H9 (cell line): ENCODE measurements at regions not wholly inside any gene's neighbourhood (a gene's known extent, or its start where the extent isn't known, plus 50 kb on each side); places are given as distances from the start of the nearest gene placed in this dataset.

Experiments used
- DNase-seq: peaks from one replicate; pipeline ENCODE4 v3.0.0-alpha.2; 2017
- H2AFZ ChIP-seq: one replicate; pipeline ENCODE4 v1.6.1; 2013; ENCODE audit warnings: mild to moderate bottlenecking, low read length, control low read depth, moderate library complexity
- H2AK5ac ChIP-seq: 2 replicates; pipeline ENCODE4 v1.6.1; 2013; ENCODE audit warnings: low read length, control low read depth, mixed read lengths; ENCODE audit not compliant: insufficient read length
- H2BK120ac ChIP-seq: one replicate; pipeline ENCODE4 v1.6.1; 2013; ENCODE audit warnings: low read depth, mild to moderate bottlenecking, low read length, control low read depth, inconsistent platforms; ENCODE audit not compliant: poor library complexity, severe bottlenecking
- H2BK12ac ChIP-seq: 2 replicates; pipeline ENCODE4 v1.6.1; 2013; ENCODE audit warnings: low read length, control low read depth, mixed read lengths, low read depth; ENCODE audit not compliant: insufficient read length
- H2BK15ac ChIP-seq: 2 replicates; pipeline ENCODE4 v1.6.1; 2013; ENCODE audit warnings: low read depth, low read length, control low read depth
- H2BK20ac ChIP-seq: one replicate; pipeline ENCODE4 v1.6.1; 2013; ENCODE audit warnings: low read depth, mild to moderate bottlenecking, low read length, control low read depth, inconsistent platforms; ENCODE audit not compliant: poor library complexity, severe bottlenecking
- H2BK5ac ChIP-seq: 2 replicates; pipeline ENCODE4 v1.6.1; 2013; ENCODE audit warnings: low read length, control low read depth, mixed read lengths; ENCODE audit not compliant: insufficient read length
- H3K14ac ChIP-seq: 2 replicates; pipeline ENCODE4 v1.6.1; 2013; ENCODE audit warnings: low read length, control low read depth; ENCODE audit not compliant: insufficient read depth
- H3K18ac ChIP-seq: 2 replicates; pipeline ENCODE4 v1.6.1; 2013; ENCODE audit warnings: low read depth, mild to moderate bottlenecking, mixed read lengths, low read length, control low read depth; ENCODE audit not compliant: insufficient read length
- H3K23ac ChIP-seq: 2 replicates; pipeline ENCODE4 v1.6.1; 2013; ENCODE audit warnings: low read length, control low read depth, mixed read lengths, low read depth; ENCODE audit not compliant: insufficient read length
- H3K23me2 ChIP-seq: 2 replicates; pipeline ENCODE4 v1.6.1; 2013; ENCODE audit warnings: low read depth, mild to moderate bottlenecking, mixed read lengths, low read length, control low read depth; ENCODE audit not compliant: insufficient read length, poor library complexity, severe bottlenecking
- H3K27ac ChIP-seq: 2 replicates; pipeline ENCODE4 v1.5.1; 2013; ENCODE audit warnings: low read length, control low read depth, mixed read lengths, low read depth; ENCODE audit not compliant: insufficient read length
- H3K27me3 ChIP-seq: 2 replicates; pipeline ENCODE4 v1.6.1; 2013; ENCODE audit warnings: low read length, control low read depth, inconsistent platforms; ENCODE audit not compliant: insufficient read depth
- H3K4ac ChIP-seq: 2 replicates; pipeline ENCODE4 v1.6.1; 2013; ENCODE audit warnings: low read depth, mild to moderate bottlenecking, control low read depth, inconsistent platforms, low read length, moderate library complexity
- H3K4me1 ChIP-seq: 2 replicates; pipeline ENCODE4 v1.6.1; 2013; ENCODE audit warnings: low read length, control low read depth, inconsistent platforms; ENCODE audit not compliant: insufficient read depth
- H3K4me2 ChIP-seq: 2 replicates; pipeline ENCODE4 v1.6.1; 2013; ENCODE audit warnings: low read length, control low read depth, mixed read lengths; ENCODE audit not compliant: insufficient read length, insufficient read depth
- H3K56ac ChIP-seq: 2 replicates; pipeline ENCODE4 v1.6.1; 2013; ENCODE audit warnings: low read depth, mild to moderate bottlenecking, mixed read lengths, low read length, control low read depth; ENCODE audit not compliant: insufficient read length
- H3K79me1 ChIP-seq: 2 replicates; pipeline ENCODE4 v1.6.1; 2013; ENCODE audit warnings: low read depth, mild to moderate bottlenecking, moderate library complexity, low read length, control low read depth, inconsistent platforms; ENCODE audit not compliant: insufficient read depth, poor library complexity, severe bottlenecking
- H3K79me2 ChIP-seq: 2 replicates; pipeline ENCODE4 v1.6.1; 2013; ENCODE audit warnings: low read length, control low read depth, inconsistent platforms; ENCODE audit not compliant: insufficient read depth
- H3K9ac ChIP-seq: 2 replicates; pipeline ENCODE4 v1.6.1; 2013; ENCODE audit warnings: low read length, control low read depth, mixed read lengths; ENCODE audit not compliant: insufficient read length; ENCODE audit errors: extremely low read depth
- H3K9me3 ChIP-seq: one replicate; pipeline ENCODE4 v1.6.1; 2013; ENCODE audit warnings: low read depth, low read length, inconsistent platforms; ENCODE audit not compliant: control insufficient read depth
- H3T11ph ChIP-seq: one replicate; pipeline ENCODE4 v1.6.1; 2013; ENCODE audit warnings: mild to moderate bottlenecking, low read length, control low read depth, inconsistent platforms
- H4K20me1 ChIP-seq: one replicate; pipeline ENCODE4 v1.6.1; 2013; ENCODE audit not compliant: control insufficient read depth, insufficient read length, insufficient read depth
- H4K5ac ChIP-seq: 2 replicates; pipeline ENCODE4 v1.6.1; 2013; ENCODE audit warnings: low read depth, mild to moderate bottlenecking, mixed read lengths, low read length, control low read depth; ENCODE audit not compliant: insufficient read length
- H4K8ac ChIP-seq: replicated peaks from 2 replicates; pipeline ENCODE4 v1.6.1; 2013; ENCODE audit warnings: low read length, control low read depth, mixed read lengths, low read depth; ENCODE audit not compliant: insufficient read length
- H4K91ac ChIP-seq: 2 replicates; pipeline ENCODE4 v1.6.1; 2013; ENCODE audit warnings: low read depth, mild to moderate bottlenecking, moderate library complexity, mixed read lengths, low read length, control low read depth; ENCODE audit not compliant: insufficient read length
- H3K27ac Mint-ChIP-seq, 3 experiments: 2 replicates in 2 of 3; 3 replicates in 1 of 3; pipeline ENCODE4 v1.8.0; 2020 to 2021; ENCODE audit warnings: mixed read lengths in 3 of 3, mild to moderate bottlenecking in 1 of 3, moderate library complexity in 1 of 3
- H3K27me3 Mint-ChIP-seq: 2 replicates; pipeline ENCODE4 v1.8.0; 2021; ENCODE audit warnings: low read depth, mild to moderate bottlenecking, moderate library complexity, mixed read lengths
- H3K36me3 Mint-ChIP-seq, 3 experiments: 2 replicates in 2 of 3; 3 replicates in 1 of 3; pipeline ENCODE4 v1.8.0; 2020 to 2021; ENCODE audit warnings: low read depth in 3 of 3, mixed read lengths in 3 of 3; ENCODE audit not compliant: insufficient read depth in 1 of 3
- H3K4me1 Mint-ChIP-seq, 2 experiments: 2 replicates each; pipeline ENCODE4 v1.8.0; 2020; ENCODE audit warnings: mixed read lengths in 2 of 2
- H3K4me3 Mint-ChIP-seq, 2 experiments: 2 replicates in 1 of 2; 3 replicates in 1 of 2; pipeline ENCODE4 v1.8.0; 2020 to 2021; ENCODE audit warnings: mild to moderate bottlenecking in 2 of 2, mixed read lengths in 2 of 2, moderate library complexity in 1 of 2
- H3K9me3 Mint-ChIP-seq, 2 experiments: 2 replicates in 1 of 2; 3 replicates in 1 of 2; pipeline ENCODE4 v1.8.0; 2020; ENCODE audit warnings: mild to moderate bottlenecking in 2 of 2, mixed read lengths in 2 of 2, moderate library complexity in 1 of 2
- CTCF ChIP-seq: fragments of 200-600 bp; sonication (generic); conservative IDR thresholded peaks from 3 replicates; pipeline ENCODE4 v1.8.0; 2021; ENCODE audit warnings: antibody characterized with exemption, mild to moderate bottlenecking
- WGBS: extraction: QIAGEN DNeasy Blood & Tissue Kit; methylation state at CpG from one replicate; pipeline ENCODE4 v1.1.7; 2013; ENCODE audit warnings: missing lambda C conversion rate, low lambda C conversion rate, mixed read lengths; ENCODE audit not compliant: insufficient read length; ENCODE audit errors: extremely low coverage; 5-methylcytosine and 5-hydroxymethylcytosine counted together

- Histone ChIP-seq H4K5ac (no peak overlapping the region), H3K27ac (no peak overlapping the region), H2BK20ac (no peak overlapping the region), H4K8ac (no peak overlapping the region), H2BK120ac (no peak overlapping the region), H4K91ac (no peak overlapping the region), H3K9me3 (no peaks in the 10 kb centered on the region), H2BK12ac (no peak overlapping the region), H3K18ac (no peak overlapping the region), H2AFZ (no peak overlapping the region), H2BK15ac (no peak overlapping the region), H3K4ac (no peak overlapping the region), H3K79me1 (no peaks in the 10 kb centered on the region), H3T11ph (no peak overlapping the region), H3K9ac (no peak overlapping the region), H4K20me1 (no peaks in the 10 kb centered on the region), H2AK5ac (no peak overlapping the region), H3K23me2 (no peaks in the 10 kb centered on the region), H3K56ac (no peak overlapping the region), H3K79me2 (no peaks in the 10 kb centered on the region), H3K4me1 (no peaks in the 10 kb centered on the region), H3K23ac (no peak overlapping the region), H3K14ac (no peak overlapping the region), H3K4me2 (no peak overlapping the region), H2BK5ac (no peak overlapping the region), H3K27me3 (no peaks in the 10 kb centered on the region)
- no CpG with 5 or more reads among the region's 2 CpGs for WGBS
- TF ChIP-seq CTCF, result no peak
- H3K4me1 Mint-ChIP-seq, result peaks cover 0 to 2% of the 10 kb centered on the region in 2 experiments; a peak in 1 of 4 replicates
- H3K27ac Mint-ChIP-seq, result no peak overlapping the region
- no peaks in the 10 kb centered on the region for H3K27me3 Mint-ChIP-seq
- H3K36me3 Mint-ChIP-seq, result no peaks in the 10 kb centered on the region
- H3K9me3 Mint-ChIP-seq, result no peaks in the 10 kb centered on the region
- no peak overlapping the region for H3K4me3 Mint-ChIP-seq
- no peak for DNase-seq
These were observed 189.1 kb upstream of the COL3A1 start for GRCh38 chr2:188785061-188785460.
